GM12873 (cell line): ENCODE measurements at regions not wholly inside any gene's neighbourhood (a gene's known extent, or its start where the extent isn't known, plus 50 kb on each side); places are given as distances from the start of the nearest gene placed in this dataset.

Experiments
- TF ChIP-seq, protein P1 (sequence below): IDR thresholded peaks from 2 replicates; pipeline ENCODE4 v1.5.1; 2012; ENCODE audit warnings: low read depth, mild to moderate bottlenecking, moderate library complexity, low read length, control low read depth; ENCODE audit not compliant: insufficient read depth; ENCODE audit errors: missing control alignments

DNA sequence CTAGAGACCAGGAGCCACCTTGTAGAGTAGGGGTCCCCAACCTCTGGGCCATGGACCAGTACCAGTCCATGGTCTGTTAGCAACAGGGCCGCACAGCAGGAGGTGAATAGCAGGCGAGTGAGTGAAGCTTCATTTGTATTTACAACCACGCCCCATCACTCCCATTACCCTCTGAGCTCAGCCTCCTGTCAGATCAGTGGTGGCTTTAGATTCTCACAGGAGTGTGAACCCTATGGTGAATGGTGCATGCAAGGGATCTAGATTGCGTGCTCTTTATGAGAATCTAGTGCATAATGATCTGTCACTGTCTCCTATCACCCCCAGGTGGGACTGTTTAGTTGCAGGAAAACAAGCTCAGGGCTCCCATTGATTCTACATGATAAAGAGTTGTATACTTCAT is 303.6 kb downstream of the KCNRG start:
- TF ChIP-seq, protein P1, sequence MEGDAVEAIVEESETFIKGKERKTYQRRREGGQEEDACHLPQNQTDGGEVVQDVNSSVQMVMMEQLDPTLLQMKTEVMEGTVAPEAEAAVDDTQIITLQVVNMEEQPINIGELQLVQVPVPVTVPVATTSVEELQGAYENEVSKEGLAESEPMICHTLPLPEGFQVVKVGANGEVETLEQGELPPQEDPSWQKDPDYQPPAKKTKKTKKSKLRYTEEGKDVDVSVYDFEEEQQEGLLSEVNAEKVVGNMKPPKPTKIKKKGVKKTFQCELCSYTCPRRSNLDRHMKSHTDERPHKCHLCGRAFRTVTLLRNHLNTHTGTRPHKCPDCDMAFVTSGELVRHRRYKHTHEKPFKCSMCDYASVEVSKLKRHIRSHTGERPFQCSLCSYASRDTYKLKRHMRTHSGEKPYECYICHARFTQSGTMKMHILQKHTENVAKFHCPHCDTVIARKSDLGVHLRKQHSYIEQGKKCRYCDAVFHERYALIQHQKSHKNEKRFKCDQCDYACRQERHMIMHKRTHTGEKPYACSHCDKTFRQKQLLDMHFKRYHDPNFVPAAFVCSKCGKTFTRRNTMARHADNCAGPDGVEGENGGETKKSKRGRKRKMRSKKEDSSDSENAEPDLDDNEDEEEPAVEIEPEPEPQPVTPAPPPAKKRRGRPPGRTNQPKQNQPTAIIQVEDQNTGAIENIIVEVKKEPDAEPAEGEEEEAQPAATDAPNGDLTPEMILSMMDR, result no peak

DNA sequence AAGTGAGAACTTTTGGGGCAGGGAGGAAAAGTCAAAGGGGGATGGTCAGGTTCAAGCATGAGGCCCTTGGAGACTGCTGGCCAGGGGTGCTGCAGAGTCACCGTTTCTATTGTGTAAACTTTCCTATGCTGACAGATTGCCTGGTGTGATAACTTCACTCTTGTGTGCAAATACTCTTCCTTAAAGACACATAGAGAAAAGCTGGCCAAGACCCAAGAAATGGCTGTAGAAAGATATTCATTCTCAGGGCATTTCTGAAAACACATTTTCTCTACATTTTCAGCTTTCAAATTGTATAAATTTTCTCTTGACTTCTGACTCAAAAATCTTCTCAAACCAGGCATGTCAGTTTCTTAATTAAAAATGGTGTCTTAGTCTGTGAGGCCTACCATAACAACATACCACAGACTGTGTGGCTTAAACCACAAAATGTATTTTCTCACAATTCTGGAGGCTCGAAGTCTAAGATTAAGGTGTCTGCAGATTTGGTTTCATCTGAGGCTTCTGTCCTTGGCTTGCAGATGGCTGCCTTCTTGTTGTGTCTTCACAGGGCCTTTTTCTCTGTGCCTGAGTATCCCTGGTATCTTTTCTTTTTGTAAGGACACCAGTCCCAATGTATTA is 304.5 kb downstream of the KCNRG start:
- TF ChIP-seq, protein P1, result no peak

DNA sequence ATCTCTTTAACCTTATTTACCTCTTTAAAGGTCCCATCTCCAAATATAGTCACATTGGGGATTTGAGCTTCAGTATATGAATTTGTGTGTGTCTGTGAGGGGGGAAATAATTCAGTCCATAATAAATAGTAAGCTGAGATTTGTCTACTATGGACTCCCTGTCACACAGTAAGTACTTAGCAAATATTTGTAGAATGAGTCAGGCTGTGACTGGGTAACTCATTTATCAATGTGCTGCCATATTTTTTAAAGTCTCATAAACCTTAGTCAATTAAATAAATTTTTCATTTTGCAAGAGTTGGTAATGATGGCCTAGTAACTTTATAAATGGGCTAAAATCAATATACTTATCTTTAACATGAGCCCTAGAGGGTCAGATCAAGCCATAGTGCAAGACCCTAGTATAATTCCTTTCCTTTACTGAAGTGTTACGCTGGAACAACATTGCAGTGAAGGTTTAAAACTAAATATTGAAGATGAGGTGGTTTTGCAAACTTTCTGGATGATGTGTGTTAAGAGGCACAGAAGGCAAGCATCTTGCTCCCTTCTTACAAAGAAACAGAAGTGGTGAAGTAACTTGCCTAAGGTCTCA is 305.1 kb downstream of the KCNRG start:
- TF ChIP-seq, protein P1, result no peak

DNA sequence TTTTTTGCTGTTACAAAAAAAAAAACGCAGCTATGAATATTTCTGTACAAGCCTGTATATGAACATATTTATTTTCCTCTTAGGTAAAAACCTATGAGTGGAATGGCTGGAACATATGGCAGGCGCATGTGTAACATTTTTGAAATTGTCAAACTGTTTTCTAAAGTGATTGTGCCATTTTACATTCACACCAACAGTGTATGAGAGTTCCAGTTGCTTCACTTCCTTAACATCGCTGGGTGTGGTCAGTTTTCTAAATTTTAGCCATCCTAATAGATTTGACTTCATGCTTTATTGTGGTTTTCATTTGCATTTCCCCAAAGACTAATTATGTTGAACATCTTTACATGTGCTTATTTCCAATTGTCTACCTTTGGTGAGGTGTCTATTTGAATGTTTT is 306.8 kb downstream of the KCNRG start:
- TF ChIP-seq, protein P1, result no peak

DNA sequence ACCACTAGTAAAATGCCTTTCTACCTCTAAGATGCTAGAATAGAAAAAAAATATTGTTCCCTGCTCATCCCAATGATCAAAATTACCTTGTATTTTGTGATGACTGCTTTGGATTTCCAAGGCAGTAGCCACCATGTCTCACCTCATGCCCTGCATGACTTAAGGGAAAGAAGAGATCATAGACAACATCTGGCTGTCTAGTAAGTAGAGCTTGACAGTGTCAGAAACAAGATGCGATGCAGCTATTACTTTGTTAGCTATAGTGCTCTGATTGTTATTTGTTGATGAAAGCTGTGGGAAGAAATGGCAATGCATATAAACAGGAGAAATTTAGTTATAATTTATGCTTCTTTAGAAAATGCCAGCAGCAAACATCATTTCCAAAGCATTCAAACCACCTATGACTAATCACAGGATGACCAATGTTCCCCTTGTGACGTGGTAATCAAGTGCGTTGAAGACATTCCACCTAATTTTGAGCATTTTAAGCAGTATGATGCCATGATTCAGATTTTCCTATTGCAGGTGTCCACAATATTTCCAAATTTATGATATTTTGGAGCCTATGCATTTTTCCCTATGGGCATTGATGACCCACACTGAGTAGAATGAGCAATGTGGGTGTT is 308.3 kb downstream of the KCNRG start:
- TF ChIP-seq, protein P1, result no peak

DNA sequence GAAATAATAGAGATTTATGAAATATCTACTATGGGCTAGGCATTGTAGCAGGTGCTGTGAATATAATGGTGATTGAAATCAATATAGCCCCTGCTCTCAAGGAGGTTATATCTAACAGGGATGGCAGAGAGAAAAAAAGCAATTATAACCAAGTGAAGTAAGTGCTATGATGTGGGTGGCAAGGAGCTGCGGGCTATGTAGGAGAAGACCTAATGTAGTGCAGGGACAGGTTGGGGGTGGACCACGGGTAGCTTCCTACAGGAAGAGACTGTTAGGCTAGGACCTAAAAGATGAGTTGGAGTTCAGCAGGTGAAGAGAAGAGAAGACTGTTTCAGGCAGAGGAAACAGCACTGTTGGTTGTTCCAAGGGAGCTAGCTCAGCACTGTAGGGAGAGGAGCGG is 311.0 kb downstream of the KCNRG start:
- TF ChIP-seq, protein P1, result no peak

DNA sequence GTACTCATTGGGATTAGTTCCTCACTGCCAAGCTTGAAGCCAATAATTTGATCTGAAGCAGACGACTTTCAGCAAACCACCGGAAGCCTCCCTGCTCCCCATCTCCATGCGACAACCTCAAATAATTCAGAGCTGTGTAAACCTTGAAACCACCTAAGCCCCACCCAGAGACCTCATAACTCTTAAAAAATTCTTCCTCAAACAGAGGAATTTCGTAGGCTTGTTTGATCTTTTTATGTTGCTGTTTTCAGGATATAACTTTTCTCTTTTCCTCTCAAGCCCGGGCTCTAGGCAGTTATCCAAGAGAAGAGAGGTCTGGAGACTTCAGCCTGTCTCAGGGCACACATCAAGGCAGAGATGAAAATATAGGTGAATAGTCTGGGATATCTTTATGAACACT is 311.6 kb downstream of the KCNRG start:
- TF ChIP-seq, protein P1, result no peak
